NCI-H524 (cell line): ENCODE measurements at regions not wholly inside any gene's neighbourhood (a gene's known extent, or its start where the extent isn't known, plus 50 kb on each side); places are given as distances from the start of the nearest gene placed in this dataset.
"Not testable (repeated sequence)": the region's sequence is repeated elsewhere in the genome, so short reads cannot be mapped to it uniquely, and the experiment has no call there.

ENCODE experiments used
- DNase-seq, 2 experiments: peaks; one replicate each; lab custom pipeline; 2025; lab: John Stamatoyannopoulos, UW

GRCh38 chr4:74505355-74505978 is 60.5 kb downstream of the AREG start:
- not testable (repeated sequence) for DNase-seq

GRCh38 chr4:74509363-74509762 is 64.4 kb downstream of the AREG start:
- not testable (repeated sequence) for DNase-seq

- DNase-seq: no peak
Observed at GRCh38 chr4:74516303-74516702, 71.4 kb downstream of the AREG start.

GRCh38 chr4:74517996-74518395 is 73.1 kb downstream of the AREG start:
- DNase-seq: no peak

GRCh38 chr4:74522251-74522991 is 77.5 kb downstream of the AREG start:
- no peak for DNase-seq

GRCh38 chr4:74523096-74523495 is 78.2 kb downstream of the AREG start:
- no peak for DNase-seq

- no peak for DNase-seq
Observed at GRCh38 chr4:74524985-74525384, 80.0 kb downstream of the AREG start.

GRCh38 chr4:74527049-74527448 is 82.1 kb downstream of the AREG start:
- DNase-seq: no peak

- no peak for DNase-seq
Observed at GRCh38 chr4:74528178-74528577, 83.2 kb downstream of the AREG start.

GRCh38 chr4:74529284-74530041 is 84.5 kb downstream of the AREG start:
- DNase-seq: no peak

GRCh38 chr4:74531963-74532794 is 87.2 kb downstream of the AREG start:
- peak; percentile 21 to 44 for DNase-seq

GRCh38 chr4:74534121-74534520 is 89.2 kb downstream of the AREG start:
- no peak for DNase-seq

- DNase-seq: no peak
Observed at GRCh38 chr4:74534936-74535335, 90.0 kb downstream of the AREG start.

- no peak for DNase-seq
Observed at GRCh38 chr4:74535512-74535911, 90.6 kb downstream of the AREG start.

- no peak for DNase-seq
Observed at GRCh38 chr4:74536557-74536956, 91.6 kb downstream of the AREG start.

GRCh38 chr4:74537459-74537858 is 92.5 kb downstream of the AREG start:
- no peak for DNase-seq

GRCh38 chr4:74539044-74539790 is 94.3 kb downstream of the AREG start:
- DNase-seq: no peak

- DNase-seq: no peak
Observed at GRCh38 chr4:74540193-74540592, 95.3 kb downstream of the AREG start.

GRCh38 chr4:74541667-74542066 is 96.7 kb downstream of the AREG start:
- DNase-seq: no peak

GRCh38 chr4:74543231-74543781 is 98.4 kb downstream of the AREG start:
- DNase-seq: no peak

- no peak for DNase-seq
Observed at GRCh38 chr4:74543983-74544382, 99.0 kb downstream of the AREG start.
